ENCODE measurements at regions not wholly inside any gene's neighbourhood (a gene's known extent, or its start where the extent isn't known, plus 50 kb on each side); places are given as distances from the start of the nearest gene placed in this dataset.
"Not testable (repeated sequence)": the region's sequence is repeated elsewhere in the genome, so short reads cannot be mapped to it uniquely, and the experiment has no call there.

GRCh38 chr1:235059221-235059620 lies 69.4 kb downstream of the TOMM20 start:
- no peak for DNase-seq

- DNase-seq, result no peak
Measured at GRCh38 chr1:235058695-235059094, 69.9 kb downstream of the TOMM20 start.

- DNase-seq, result no peak
Measured at GRCh38 chr1:235057385-235058306, 71.0 kb downstream of the TOMM20 start.

- DNase-seq, result no peak
Measured at GRCh38 chr1:235056937-235057336, 71.7 kb downstream of the TOMM20 start.

- DNase-seq, result no peak
Measured at GRCh38 chr1:235054936-235055335, 73.7 kb downstream of the TOMM20 start.

GRCh38 chr1:235054466-235054865 lies 74.2 kb downstream of the TOMM20 start:
- DNase-seq, result no peak

GRCh38 chr1:235052067-235053008 lies 76.3 kb downstream of the TOMM20 start:
- DNase-seq, result no peak

- no peak for DNase-seq
Measured at GRCh38 chr1:235051521-235051920, 77.1 kb downstream of the TOMM20 start.

GRCh38 chr1:235050911-235051360 lies 77.7 kb downstream of the TOMM20 start:
- DNase-seq, result no peak

- not testable (repeated sequence) for DNase-seq
Measured at GRCh38 chr1:235049716-235050378, 78.8 kb downstream of the TOMM20 start.

- no peak for DNase-seq
Measured at GRCh38 chr1:235049217-235049616, 79.4 kb downstream of the TOMM20 start.

- no peak for DNase-seq
Measured at GRCh38 chr1:235047331-235047871, 81.2 kb downstream of the TOMM20 start.

- no peak for DNase-seq
Measured at GRCh38 chr1:235045921-235046601, 82.6 kb downstream of the TOMM20 start.

GRCh38 chr1:235045034-235045690 lies 83.5 kb downstream of the TOMM20 start:
- DNase-seq, result no peak

GRCh38 chr1:235043234-235043633 lies 85.4 kb downstream of the TOMM20 start:
- no peak for DNase-seq

- no peak for DNase-seq
Measured at GRCh38 chr1:235038701-235039100, 89.9 kb downstream of the TOMM20 start.

GRCh38 chr1:235035928-235036327 lies 92.7 kb downstream of the TOMM20 start:
- DNase-seq, result no peak

- DNase-seq, result no peak
Measured at GRCh38 chr1:235030919-235031596, 97.6 kb downstream of the TOMM20 start.

- no peak for DNase-seq
Measured at GRCh38 chr1:235027862-235028250, 100.8 kb downstream of the TOMM20 start.

GRCh38 chr1:235027076-235027861 lies 101.4 kb downstream of the TOMM20 start:
- DNase-seq, result no peak

Measured in NCI-H1930 (cell line).